Caco-2 (cell line): ENCODE measurements at regions not wholly inside any gene's neighbourhood (a gene's known extent, or its start where the extent isn't known, plus 50 kb on each side); places are given as distances from the start of the nearest gene placed in this dataset.
A peak's percentile ranks its signal among the peaks of the same experiment; 100 is the strongest.

Experiments
- BruUV-seq: library from RNA; stranded (reverse); fragments of 400-500 nt; replicated peaks from 2 replicates; lab custom pipeline; 2021; lab: Mats Ljungman, UMichigan
- CTCF ChIA-PET: fragments of 300-600 bp; sonication (Branson Sonifier 250); formaldehyde crosslinking; loops from one replicate; lab custom pipeline; 2022; ENCODE audit warnings: antibody characterized with exemption; lab: Charles Lee
- POLR2A ChIA-PET: fragments of 300-600 bp; sonication (Branson Sonifier 250); formaldehyde crosslinking; loops from one replicate; lab custom pipeline; 2022; ENCODE audit warnings: antibody characterized with exemption; lab: Charles Lee
- DNase-seq, 2 experiments: peaks; one replicate each; pipeline versions ENCODE4 v3.0.0 to v3.0.0-alpha.2; 2020 to 2022
- H3K27me3 ChIP-seq: replicated peaks from 2 replicates; pipeline ENCODE4 v1.6.0; 2011; ENCODE audit warnings: low read length; ENCODE audit not compliant: control insufficient read depth, insufficient read depth
- H3K36me3 ChIP-seq: 2 replicates; pipeline ENCODE4 v1.5.1; 2011; ENCODE audit warnings: low read length; ENCODE audit not compliant: control insufficient read depth, insufficient read depth
- H3K4me1 ChIP-seq: fragments of 250-450 bp; sonication (Bioruptor Pico); 2 replicates; pipeline ENCODE4 v1.5.1; 2020; ENCODE audit warnings: mild to moderate bottlenecking
- H3K4me3 ChIP-seq: 2 replicates; pipeline ENCODE4 v1.5.1; 2011; ENCODE audit warnings: low read depth, mild to moderate bottlenecking, control low read depth, low read length
- H3K9me3 ChIP-seq: fragments of 250-450 bp; sonication (Bioruptor Pico); 2 replicates; pipeline ENCODE4 v1.5.1; 2020; ENCODE audit warnings: mild to moderate bottlenecking, moderate library complexity
- H3K27ac Mint-ChIP-seq: one replicate; pipeline ENCODE4 v1.8.0; 2022; ENCODE audit warnings: mixed read lengths; ENCODE audit not compliant: unreplicated experiment
- H3K27me3 Mint-ChIP-seq: one replicate; pipeline ENCODE4 v1.8.0; 2022; ENCODE audit warnings: mixed read lengths; ENCODE audit not compliant: insufficient read depth, unreplicated experiment
- H3K36me3 Mint-ChIP-seq: one replicate; pipeline ENCODE4 v1.8.0; 2022; ENCODE audit warnings: mild to moderate bottlenecking, mixed read lengths; ENCODE audit not compliant: insufficient read depth, unreplicated experiment
- H3K4me1 Mint-ChIP-seq: one replicate; pipeline ENCODE4 v1.8.0; 2022; ENCODE audit warnings: low read depth, mixed read lengths; ENCODE audit not compliant: unreplicated experiment
- H3K4me3 Mint-ChIP-seq: one replicate; pipeline ENCODE4 v1.8.0; 2022; ENCODE audit warnings: mild to moderate bottlenecking, moderate library complexity, mixed read lengths; ENCODE audit not compliant: unreplicated experiment
- H3K9me3 Mint-ChIP-seq: one replicate; pipeline ENCODE4 v1.8.0; 2022; ENCODE audit warnings: mixed read lengths; ENCODE audit not compliant: unreplicated experiment
- intact Hi-C: fragments of 100-400 bp; cut with micrococcal nuclease; formaldehyde crosslinking; loops from one replicate; pipeline ENCODE4 v1.10.0; 2022; ENCODE audit not compliant: unreplicated experiment
- TF ChIP-seq, protein P1 (sequence below), 2 experiments: fragments of 200-600 bp in 1 of 2; IDR thresholded peaks; 1 replicate in 1 of 2; 2 replicates in 1 of 2; pipeline versions ENCODE4 v1.5.1 to v1.8.0; 2011 to 2022; ENCODE audit warnings: antibody characterized with exemption in 1 of 2, control low read depth in 1 of 2, inconsistent platforms in 1 of 2, low read depth in 1 of 2, low read length in 1 of 2, mild to moderate bottlenecking in 1 of 2, moderate library complexity in 1 of 2; ENCODE audit not compliant: insufficient read depth in 1 of 2, severe bottlenecking in 1 of 2, unreplicated experiment in 1 of 2

DNA sequence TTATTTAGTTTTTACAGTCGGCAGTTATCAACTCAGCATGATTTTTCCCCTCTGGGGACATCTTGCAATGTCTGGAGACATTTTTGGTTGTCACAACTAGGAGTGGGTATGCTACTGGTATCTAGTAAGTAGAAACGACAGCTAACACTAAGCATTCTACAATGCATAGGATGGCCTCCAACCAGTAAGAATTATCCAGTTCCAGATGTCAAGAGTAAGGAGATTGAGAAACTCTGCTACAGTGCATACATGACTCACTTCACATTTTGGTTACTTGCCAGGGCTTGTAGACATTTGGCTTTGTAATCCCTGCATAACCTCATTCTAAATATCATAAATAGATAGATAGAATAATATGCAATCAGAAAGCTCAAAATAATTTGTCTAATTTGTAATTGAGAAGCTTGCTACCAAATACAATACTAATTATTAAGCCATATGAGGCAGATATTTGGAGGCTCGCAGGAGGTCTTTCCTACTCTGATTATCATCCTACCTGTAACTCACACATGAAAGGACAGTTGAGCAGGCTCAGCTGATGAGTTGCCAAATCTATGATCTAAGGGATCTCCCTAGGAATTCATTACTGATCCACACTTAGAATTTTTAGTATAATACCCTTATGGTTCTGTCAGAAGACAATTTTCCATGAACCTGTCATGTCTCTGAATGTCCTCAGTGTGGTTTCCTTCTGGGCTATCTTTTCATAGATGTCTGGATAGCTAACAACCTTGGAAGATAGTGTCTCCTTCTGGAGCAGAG lies 346.9 kb upstream of the TLE4 start:
- POLR2A ChIA-PET = no interaction called here

DNA sequence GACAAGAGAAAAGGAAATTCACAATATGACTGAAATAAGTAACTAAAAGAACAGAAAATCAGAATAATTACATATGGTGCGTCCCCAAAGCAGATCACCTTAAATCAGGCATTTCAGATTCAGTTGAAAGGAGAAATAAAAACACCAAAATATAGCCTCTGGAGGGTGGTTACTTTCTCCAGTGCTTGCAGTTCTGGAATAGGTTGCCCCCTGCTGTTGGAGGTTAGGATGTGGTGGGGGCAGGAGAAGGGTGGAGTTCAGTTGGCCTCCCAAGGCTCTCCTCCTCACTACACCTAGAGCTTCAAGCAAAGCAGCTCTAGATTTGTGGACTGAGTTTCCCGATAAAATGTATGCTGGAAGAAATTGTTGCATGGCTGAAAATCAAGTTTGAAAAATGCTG lies 338.2 kb upstream of the TLE4 start:
- Mint-ChIP-seq H3K9me3 (no peaks in the 10 kb centered on the region), H3K36me3 (no peaks in the 10 kb centered on the region), H3K27ac (no peak overlapping the region), H3K27me3 (no peaks in the 10 kb centered on the region), H3K4me3 (no peak overlapping the region), H3K4me1 (no peaks in the 10 kb centered on the region)
- ChIA-PET CTCF (no interaction called here), POLR2A (no interaction called here)
- Histone ChIP-seq H3K27me3 (no peaks in the 10 kb centered on the region), H3K4me3 (no peak overlapping the region), H3K36me3 (no peaks in the 10 kb centered on the region), H3K9me3 (no peaks in the 10 kb centered on the region), H3K4me1 (no peaks in the 10 kb centered on the region)
- no TSS peak for BruUV-seq
- TF ChIP-seq, protein P1, sequence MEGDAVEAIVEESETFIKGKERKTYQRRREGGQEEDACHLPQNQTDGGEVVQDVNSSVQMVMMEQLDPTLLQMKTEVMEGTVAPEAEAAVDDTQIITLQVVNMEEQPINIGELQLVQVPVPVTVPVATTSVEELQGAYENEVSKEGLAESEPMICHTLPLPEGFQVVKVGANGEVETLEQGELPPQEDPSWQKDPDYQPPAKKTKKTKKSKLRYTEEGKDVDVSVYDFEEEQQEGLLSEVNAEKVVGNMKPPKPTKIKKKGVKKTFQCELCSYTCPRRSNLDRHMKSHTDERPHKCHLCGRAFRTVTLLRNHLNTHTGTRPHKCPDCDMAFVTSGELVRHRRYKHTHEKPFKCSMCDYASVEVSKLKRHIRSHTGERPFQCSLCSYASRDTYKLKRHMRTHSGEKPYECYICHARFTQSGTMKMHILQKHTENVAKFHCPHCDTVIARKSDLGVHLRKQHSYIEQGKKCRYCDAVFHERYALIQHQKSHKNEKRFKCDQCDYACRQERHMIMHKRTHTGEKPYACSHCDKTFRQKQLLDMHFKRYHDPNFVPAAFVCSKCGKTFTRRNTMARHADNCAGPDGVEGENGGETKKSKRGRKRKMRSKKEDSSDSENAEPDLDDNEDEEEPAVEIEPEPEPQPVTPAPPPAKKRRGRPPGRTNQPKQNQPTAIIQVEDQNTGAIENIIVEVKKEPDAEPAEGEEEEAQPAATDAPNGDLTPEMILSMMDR (IDR thresholded peaks at IDR 0.05; ENCODE audit: insufficient read depth in 1 of 2, low read depth in 1 of 2, low read length in 1 of 2, severe bottlenecking in 1 of 2, unreplicated experiment in 1 of 2) = peak in 1 of 2 experiments; percentile 13
- intact Hi-C loops = no loop called here
- DNase-seq = peak in 1 of 2 experiments; percentile 1

More for the DNA sequence above, 346.9 kb upstream of the TLE4 start:
- Mint-ChIP-seq H3K4me3 (no peak overlapping the region), H3K27ac (no peak overlapping the region), H3K9me3 (no peaks in the 10 kb centered on the region), H3K4me1 (no peaks in the 10 kb centered on the region), H3K27me3 (no peaks in the 10 kb centered on the region), H3K36me3 (no peaks in the 10 kb centered on the region)
- no peak for DNase-seq
- Histone ChIP-seq H3K36me3 (no peaks in the 10 kb centered on the region), H3K9me3 (no peaks in the 10 kb centered on the region), H3K27me3 (no peaks in the 10 kb centered on the region), H3K4me3 (no peak overlapping the region), H3K4me1 (no peaks in the 10 kb centered on the region)
- CTCF ChIA-PET = no interaction called here
- TF ChIP-seq, protein P1 (IDR thresholded peaks at IDR 0.05; ENCODE audit: insufficient read depth in 1 of 2, low read depth in 1 of 2, low read length in 1 of 2, severe bottlenecking in 1 of 2, unreplicated experiment in 1 of 2) = no peak
- intact Hi-C loops = no loop called here
- BruUV-seq = no TSS peak

DNA sequence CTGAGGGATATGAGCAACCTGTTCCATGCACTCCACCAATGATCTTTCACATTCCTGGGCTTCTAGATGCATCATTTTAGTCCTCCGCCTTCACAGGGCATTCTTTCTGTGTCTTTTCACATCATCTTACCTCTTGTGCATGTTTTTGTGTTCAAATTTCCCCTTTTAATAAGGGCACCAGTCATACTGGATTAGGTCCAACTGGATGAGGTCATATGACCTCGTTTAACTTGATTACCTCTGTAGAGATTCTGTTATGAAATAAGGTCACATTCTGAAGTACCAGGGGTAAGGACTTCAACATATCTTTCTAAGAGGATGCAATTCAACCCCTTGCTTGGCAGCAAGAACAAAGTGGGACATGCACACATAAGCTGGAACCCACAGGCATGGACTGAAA lies 335.3 kb upstream of the TLE4 start:
- Mint-ChIP-seq H3K4me3 (no peak overlapping the region), H3K9me3 (no peaks in the 10 kb centered on the region), H3K4me1 (no peaks in the 10 kb centered on the region), H3K27me3 (no peaks in the 10 kb centered on the region), H3K27ac (no peak overlapping the region), H3K36me3 (no peaks in the 10 kb centered on the region)
- no TSS peak for BruUV-seq
- no peaks in the 10 kb centered on the region for H3K36me3 ChIP-seq
- DNase-seq = no peak
- ChIA-PET POLR2A (no interaction called here), CTCF (no interaction called here)
- no peaks in the 10 kb centered on the region for H3K4me1 ChIP-seq
- H3K4me3 ChIP-seq = no peak overlapping the region
- no peaks in the 10 kb centered on the region for H3K9me3 ChIP-seq
- intact Hi-C loops = no loop called here
- TF ChIP-seq, protein P1 (IDR thresholded peaks at IDR 0.05; ENCODE audit: insufficient read depth in 1 of 2, low read depth in 1 of 2, low read length in 1 of 2, severe bottlenecking in 1 of 2, unreplicated experiment in 1 of 2) = no peak
- H3K27me3 ChIP-seq = no peaks in the 10 kb centered on the region
